SK-N-SH (cell line): ENCODE measurements at regions not wholly inside any gene's neighbourhood (a gene's known extent, or its start where the extent isn't known, plus 50 kb on each side); places are given as distances from the start of the nearest gene placed in this dataset.

Experiments
- CTCF ChIP-seq: fragments of 200-600 bp; sonication (generic); IDR thresholded peaks from 2 replicates; pipeline ENCODE4 v1.6.1; 2017; ENCODE audit warnings: antibody characterized with exemption, mild to moderate bottlenecking, moderate library complexity
- EP300 ChIP-seq, 2 experiments: IDR thresholded peaks; 2 replicates each; pipeline versions ENCODE4 v1.4.0 to v1.6.1; 2012; ENCODE audit warnings: borderline replicate concordance in 1 of 2, low read depth in 1 of 2, low read length in 1 of 2
- EZH2phosphoT487 ChIP-seq: fragments of 200-600 bp; sonication (generic); IDR thresholded peaks from 2 replicates; pipeline ENCODE4 v1.6.1; 2017; ENCODE audit warnings: low read depth, mixed run types, mild to moderate bottlenecking, antibody characterized with exemption, moderate library complexity, borderline replicate concordance
- FOXJ3 ChIP-seq: sonication (generic); formaldehyde crosslinking; IDR thresholded peaks from 2 replicates; pipeline ENCODE4 v1.5.1; 2020; ENCODE audit warnings: mild to moderate bottlenecking, missing genetic modification reagents
- JUND ChIP-seq: IDR thresholded peaks from 2 replicates; pipeline ENCODE4 v1.4.0; 2012
- MAX ChIP-seq: IDR thresholded peaks from 2 replicates; pipeline ENCODE4 v1.4.0; 2012; ENCODE audit warnings: low read depth
- POLR2AphosphoS5 ChIP-seq: IDR thresholded peaks from 2 replicates; pipeline ENCODE4 v1.6.1; 2012; ENCODE audit warnings: low read depth, low read length
- REST ChIP-seq: IDR thresholded peaks from 2 replicates; pipeline ENCODE4 v1.6.1; 2012; ENCODE audit warnings: mild to moderate bottlenecking, low read depth, low read length, moderate library complexity
- SIN3A ChIP-seq: IDR thresholded peaks from 2 replicates; pipeline ENCODE4 v1.6.1; 2012; ENCODE audit warnings: low read depth, mild to moderate bottlenecking, low read length, moderate library complexity, borderline replicate concordance
- TAF1 ChIP-seq: IDR thresholded peaks from 2 replicates; pipeline ENCODE4 v1.6.1; 2012; ENCODE audit warnings: low read depth, mild to moderate bottlenecking, low read length, moderate library complexity, borderline replicate concordance
- ZBTB33 ChIP-seq: IDR thresholded peaks from 2 replicates; pipeline ENCODE4 v1.4.0; 2012; ENCODE audit warnings: low read depth, borderline replicate concordance
- TF ChIP-seq, protein P1 (sequence below): IDR thresholded peaks from 2 replicates; pipeline ENCODE4; 2012
- TF ChIP-seq, protein P2 (sequence below): fragments of 150-350 bp; IDR thresholded peaks from 2 replicates; pipeline ENCODE4 v1.6.1; 2016; ENCODE audit warnings: mild to moderate bottlenecking, low read depth, low read length

DNA sequence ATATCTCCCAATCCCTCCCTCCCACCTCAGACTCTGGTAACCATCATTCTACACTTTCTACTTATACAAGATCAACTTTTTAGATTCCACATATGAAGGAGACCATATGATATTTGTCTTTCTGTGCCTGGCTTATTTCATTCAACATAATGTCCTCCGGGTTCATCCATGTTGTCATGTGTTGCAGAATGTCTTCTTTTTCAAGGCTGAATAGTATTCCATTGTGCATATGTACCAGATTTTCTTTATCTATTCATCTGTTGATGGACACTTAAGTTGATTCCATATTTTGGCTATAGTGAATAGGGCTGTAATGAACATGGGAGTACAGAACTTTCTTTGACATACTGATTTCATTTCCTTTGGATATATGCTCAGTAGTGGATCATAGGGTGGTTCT lies 78.9 kb upstream of the MAP1B start:
- TF ChIP-seq CTCF (no peak), POLR2AphosphoS5 (no peak), ZBTB33 (no peak), EP300 (IDR thresholded peaks at IDR 0.05; ENCODE audit: borderline replicate concordance in 1 of 2, low read depth in 1 of 2, low read length in 1 of 2) (no peak), SIN3A (no peak), FOXJ3 (no peak), REST (no peak), JUND (no peak), MAX (no peak), TAF1 (no peak), EZH2phosphoT487 (no peak)
- TF ChIP-seq, protein P1, sequence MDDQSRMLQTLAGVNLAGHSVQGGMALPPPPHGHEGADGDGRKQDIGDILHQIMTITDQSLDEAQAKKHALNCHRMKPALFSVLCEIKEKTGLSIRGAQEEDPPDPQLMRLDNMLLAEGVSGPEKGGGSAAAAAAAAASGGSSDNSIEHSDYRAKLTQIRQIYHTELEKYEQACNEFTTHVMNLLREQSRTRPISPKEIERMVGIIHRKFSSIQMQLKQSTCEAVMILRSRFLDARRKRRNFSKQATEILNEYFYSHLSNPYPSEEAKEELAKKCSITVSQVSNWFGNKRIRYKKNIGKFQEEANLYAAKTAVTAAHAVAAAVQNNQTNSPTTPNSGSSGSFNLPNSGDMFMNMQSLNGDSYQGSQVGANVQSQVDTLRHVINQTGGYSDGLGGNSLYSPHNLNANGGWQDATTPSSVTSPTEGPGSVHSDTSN: no peak
- TF ChIP-seq, protein P2, sequence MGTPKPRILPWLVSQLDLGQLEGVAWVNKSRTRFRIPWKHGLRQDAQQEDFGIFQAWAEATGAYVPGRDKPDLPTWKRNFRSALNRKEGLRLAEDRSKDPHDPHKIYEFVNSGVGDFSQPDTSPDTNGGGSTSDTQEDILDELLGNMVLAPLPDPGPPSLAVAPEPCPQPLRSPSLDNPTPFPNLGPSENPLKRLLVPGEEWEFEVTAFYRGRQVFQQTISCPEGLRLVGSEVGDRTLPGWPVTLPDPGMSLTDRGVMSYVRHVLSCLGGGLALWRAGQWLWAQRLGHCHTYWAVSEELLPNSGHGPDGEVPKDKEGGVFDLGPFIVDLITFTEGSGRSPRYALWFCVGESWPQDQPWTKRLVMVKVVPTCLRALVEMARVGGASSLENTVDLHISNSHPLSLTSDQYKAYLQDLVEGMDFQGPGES: no peak
